Neural cell (in vitro differentiated cells): ENCODE measurements at regions not wholly inside any gene's neighbourhood (a gene's known extent, or its start where the extent isn't known, plus 50 kb on each side); places are given as distances from the start of the nearest gene placed in this dataset.

Experiments used
- CTCF ChIP-seq: fragments of 450-650 bp; IDR thresholded peaks from 2 replicates; pipeline ENCODE4 v1.5.1; 2014; ENCODE audit warnings: antibody characterized with exemption, mild to moderate bottlenecking, moderate library complexity; ENCODE audit not compliant: poor library complexity, severe bottlenecking
- EP300 ChIP-seq: fragments of 450-650 bp; conservative IDR thresholded peaks from 2 replicates; pipeline ENCODE4 v1.6.1; 2014; ENCODE audit warnings: antibody characterized with exemption, mild to moderate bottlenecking, moderate library complexity; ENCODE audit not compliant: poor library complexity, severe bottlenecking
- EZH2 ChIP-seq: fragments of 200-600, 300-800 bp; shearing (Covaris generic), sonication (generic); IDR thresholded peaks from 2 replicates; pipeline ENCODE4 v1.6.1; 2014; ENCODE audit warnings: antibody characterized with exemption, low read length, borderline replicate concordance, mild to moderate bottlenecking; ENCODE audit not compliant: insufficient read depth, poor library complexity, severe bottlenecking
- POLR2AphosphoS5 ChIP-seq: IDR thresholded peaks from 2 replicates; pipeline ENCODE4 v1.6.1; 2012
- REST ChIP-seq: IDR thresholded peaks from 2 replicates; pipeline ENCODE4 v1.6.1; 2012; ENCODE audit warnings: borderline replicate concordance
- TAF1 ChIP-seq: IDR thresholded peaks from 2 replicates; pipeline ENCODE4 v1.6.1; 2012; ENCODE audit warnings: low read depth

GRCh38 chr4:176845636-176846035 is 52.9 kb upstream of the VEGFC start:
- no peak for TF ChIP-seq CTCF
- no peak for TF ChIP-seq POLR2AphosphoS5
- TF ChIP-seq TAF1 = no peak
- no peak for TF ChIP-seq EP300
- no peak for TF ChIP-seq REST
- no peak for TF ChIP-seq EZH2
